ENCODE measurements at regions not wholly inside any gene's neighbourhood (a gene's known extent, or its start where the extent isn't known, plus 50 kb on each side); places are given as distances from the start of the nearest gene placed in this dataset.

DNA sequence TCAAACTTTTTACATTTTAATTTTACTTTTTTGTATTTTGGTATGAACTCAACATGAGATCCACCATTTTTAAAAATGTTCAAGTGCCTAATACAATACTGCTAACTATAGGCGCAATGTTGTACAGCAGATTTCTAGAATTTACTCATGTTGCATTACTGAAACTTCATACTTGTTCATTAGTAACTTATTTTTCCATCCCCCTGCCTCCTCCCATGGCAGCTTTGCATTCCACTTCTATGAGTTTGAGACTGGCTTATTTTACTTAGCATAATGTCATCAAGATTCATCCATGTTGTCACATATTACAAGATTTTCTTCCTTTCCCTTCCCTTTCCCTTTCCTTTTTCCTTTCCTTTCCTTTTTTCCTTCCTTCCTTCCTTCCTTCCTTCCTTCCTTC lies 825.9 kb downstream of the SLC16A7 start:
- no peak for TF ChIP-seq EZH2 (IDR thresholded peaks at IDR 0.05; ENCODE audit: insufficient read depth, poor library complexity, severe bottlenecking)
- TF ChIP-seq EZH2phosphoT487 (IDR thresholded peaks at IDR 0.05; ENCODE audit: insufficient read depth, low read depth): no peak
